ENCODE measurements at regions not wholly inside any gene's neighbourhood (a gene's known extent, or its start where the extent isn't known, plus 50 kb on each side); places are given as distances from the start of the nearest gene placed in this dataset.
"Not testable (repeated sequence)": the region's sequence is repeated elsewhere in the genome, so short reads cannot be mapped to it uniquely, and the experiment has no call there.

DNA sequence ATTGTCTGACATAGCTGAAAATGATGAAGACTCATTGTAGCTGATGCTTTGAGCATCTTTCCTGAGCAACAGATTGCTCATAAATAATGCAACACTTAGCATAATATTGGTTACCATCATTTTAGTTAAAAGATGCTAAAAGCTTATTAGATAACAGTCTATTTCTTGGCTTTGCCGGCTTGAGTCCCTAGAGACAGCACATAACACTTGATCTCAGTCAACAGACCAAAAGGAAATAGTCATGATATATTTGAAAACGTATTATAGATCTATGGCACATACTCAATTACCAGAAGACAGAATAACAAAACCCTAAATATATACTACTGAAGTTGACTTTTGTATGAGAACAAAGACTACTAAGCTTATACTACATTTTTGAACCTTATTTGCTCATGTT is 846.7 kb upstream of the EPHA5 start:
- no peak for DNase-seq

DNA sequence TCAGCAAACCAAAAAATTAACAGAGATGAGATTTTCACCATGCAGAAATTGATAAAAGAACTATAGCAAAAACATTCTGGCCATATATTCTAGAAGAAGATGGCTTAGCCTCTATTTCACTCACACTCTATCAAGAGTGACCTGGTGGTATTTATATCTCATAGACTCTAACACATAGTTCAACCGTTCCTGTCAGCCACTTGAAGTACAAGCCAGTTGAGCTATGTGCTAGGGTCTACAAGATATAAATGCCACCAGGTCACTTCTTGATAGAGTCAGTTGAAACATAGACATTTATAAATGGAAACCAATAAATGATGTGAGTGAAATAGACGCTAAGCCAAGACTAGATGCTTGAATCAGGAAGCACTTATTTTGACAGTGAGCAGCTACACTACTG is 836.7 kb upstream of the EPHA5 start:
- no peak for DNase-seq

DNA sequence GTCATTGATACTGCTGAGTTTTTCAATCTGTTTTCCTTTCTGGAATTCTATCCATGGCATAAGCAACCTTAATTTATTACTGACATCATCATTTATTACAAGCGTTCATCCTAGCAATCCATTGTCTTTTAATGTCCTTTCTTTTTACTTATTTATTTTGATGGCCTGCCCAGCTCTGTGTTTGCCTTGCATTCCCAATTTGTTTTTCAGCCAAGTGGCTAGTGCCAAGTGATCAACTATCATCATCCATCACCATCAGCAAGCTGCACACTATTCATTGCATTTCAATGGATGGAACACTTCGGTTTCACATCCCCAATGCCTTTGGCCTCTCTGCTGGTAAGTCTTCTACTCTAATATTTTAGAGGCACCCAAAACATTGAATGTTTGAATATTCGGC is 831.7 kb upstream of the EPHA5 start:
- no peak for DNase-seq

DNA sequence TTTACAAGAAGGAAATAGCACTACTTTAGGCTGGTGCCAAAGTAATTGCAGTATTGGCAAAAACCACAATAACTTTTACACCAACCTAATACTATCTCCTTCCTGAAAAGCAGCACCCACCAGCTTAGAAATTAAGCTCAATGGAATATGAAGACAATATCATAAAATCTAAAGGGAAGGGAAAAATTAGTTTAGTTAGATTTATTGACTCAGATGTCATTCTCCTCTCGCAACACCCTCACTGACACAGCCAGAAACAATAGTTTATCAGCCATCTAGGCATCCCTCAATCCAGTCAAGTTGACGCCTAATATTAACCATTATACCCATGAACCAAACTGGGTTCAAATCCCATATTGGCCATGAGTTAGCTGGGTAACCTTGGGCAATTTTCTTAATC is 820.4 kb upstream of the EPHA5 start:
- no peak for DNase-seq

DNA sequence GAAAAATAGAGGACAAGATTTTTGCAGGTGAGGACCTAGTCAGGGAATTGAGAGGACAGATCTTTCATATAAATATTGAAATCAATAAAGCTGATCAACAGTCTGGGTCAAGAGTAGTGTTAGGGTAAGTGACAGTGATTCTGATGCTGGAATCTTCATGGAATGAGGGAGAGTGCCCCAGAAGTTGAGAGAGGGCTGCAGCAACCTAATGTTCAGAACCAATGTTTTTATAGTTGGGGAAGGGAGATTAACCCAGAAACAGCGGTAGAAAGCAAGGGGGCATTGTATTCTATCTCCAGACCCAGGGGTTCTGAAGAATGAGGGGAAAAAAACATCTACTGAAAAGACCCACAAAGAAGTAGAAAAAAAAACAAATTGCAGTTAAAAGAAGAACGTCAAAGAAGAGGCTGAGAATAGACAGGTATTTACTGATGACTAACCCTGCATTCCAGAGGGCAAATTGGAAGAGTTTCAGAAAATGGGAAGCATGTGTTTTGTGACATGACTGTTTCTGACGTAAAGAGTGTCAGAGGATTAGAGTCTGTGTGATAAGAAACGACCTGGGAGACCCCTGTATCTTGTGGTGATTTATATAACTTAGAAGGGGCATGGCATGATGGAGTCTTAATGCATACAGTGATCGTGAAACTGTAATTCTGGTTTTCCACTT is 819.6 kb upstream of the EPHA5 start:
- no peak for DNase-seq

DNA sequence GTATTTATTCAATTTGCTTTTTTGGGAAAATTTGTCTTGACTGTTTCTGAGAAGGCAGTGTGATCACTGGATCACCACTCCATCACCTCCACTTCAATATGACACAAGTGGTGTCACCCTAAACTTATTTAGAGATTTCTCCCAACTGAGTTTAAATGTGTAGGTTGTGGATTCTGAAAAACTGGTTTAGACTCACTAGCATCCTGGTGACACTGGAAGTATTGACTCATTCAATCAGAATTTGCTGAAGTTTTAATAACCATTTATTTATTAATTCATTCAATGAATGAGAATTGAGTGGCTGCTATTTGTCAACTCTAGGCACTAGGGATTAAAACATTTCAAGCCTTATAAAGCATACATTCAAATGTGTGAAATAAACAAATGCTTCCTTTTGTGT is 819.1 kb upstream of the EPHA5 start:
- DNase-seq = no peak

DNA sequence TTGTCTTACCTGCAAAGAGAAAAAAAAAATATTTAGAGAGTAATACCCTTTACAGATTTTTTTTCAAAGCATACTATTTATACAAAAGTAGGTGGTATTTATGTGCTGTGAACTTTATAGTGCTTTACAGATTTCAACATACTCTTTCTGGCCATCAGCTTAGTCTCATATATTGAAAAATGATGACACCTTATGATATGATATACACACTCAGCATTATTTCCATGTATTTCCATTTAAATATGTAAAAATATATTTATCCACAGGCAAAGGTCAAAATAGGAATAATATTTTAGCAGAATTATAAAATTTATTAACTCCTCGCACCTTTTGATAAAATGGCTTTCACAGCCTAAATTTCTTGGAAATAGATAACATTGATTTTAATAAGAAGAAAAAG is 815.8 kb upstream of the EPHA5 start:
- DNase-seq = no peak

DNA sequence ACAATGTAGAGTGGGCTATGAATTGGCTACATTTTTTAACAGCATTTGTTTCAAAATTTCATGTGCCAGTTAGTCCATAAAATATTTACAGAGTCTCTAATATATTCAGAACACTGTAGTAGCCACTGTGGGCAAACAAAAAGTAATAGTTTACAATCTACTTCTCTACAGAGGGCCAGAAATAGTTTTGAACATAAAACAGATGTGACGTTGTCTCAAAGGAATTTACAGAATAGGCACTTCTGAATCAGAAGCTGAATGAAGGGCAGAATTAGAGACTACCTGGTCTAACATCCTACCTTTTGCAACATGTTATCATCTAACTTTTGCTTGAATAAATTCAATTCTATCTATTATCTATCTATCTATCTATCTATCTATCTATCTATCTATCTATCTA is 811.9 kb upstream of the EPHA5 start:
- DNase-seq = no peak

DNA sequence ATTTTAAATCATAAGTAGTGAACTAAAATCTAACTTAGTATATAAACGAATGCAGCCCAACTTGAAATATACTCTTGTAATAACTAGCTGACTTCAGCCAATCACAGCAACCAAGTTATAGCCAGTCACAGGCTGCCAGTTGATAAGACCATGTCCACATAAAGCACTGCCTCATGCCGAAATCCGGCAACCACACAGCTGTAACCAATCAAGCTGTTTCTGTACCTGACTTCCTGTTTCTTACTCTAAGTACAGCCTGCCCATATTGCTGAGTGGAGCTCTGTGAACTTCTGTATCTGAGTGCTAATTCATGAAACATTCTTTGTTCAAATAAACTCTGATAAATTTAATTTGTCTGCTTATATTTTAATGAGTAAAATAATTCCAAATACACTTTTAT is 805.3 kb upstream of the EPHA5 start:
- no peak for DNase-seq

DNA sequence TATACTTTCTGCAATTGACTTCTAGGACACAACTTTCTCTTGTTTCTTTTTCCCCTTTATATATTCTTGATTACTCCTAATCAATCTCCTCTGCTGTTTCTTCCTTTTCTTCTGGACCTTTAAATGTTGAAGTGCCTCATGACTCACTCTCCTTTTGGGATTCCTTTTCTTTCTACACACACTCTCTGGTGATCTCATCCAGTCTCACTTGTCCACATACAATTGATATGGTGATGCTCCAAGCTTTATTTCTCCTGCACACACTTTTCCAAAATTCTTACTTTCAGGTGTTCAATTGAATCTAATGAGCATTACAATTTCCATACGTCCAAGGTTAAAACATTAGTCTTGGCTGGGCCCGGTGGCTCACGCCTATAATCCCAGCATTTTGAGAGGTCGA is 794.8 kb upstream of the EPHA5 start:
- no peak for DNase-seq

DNA sequence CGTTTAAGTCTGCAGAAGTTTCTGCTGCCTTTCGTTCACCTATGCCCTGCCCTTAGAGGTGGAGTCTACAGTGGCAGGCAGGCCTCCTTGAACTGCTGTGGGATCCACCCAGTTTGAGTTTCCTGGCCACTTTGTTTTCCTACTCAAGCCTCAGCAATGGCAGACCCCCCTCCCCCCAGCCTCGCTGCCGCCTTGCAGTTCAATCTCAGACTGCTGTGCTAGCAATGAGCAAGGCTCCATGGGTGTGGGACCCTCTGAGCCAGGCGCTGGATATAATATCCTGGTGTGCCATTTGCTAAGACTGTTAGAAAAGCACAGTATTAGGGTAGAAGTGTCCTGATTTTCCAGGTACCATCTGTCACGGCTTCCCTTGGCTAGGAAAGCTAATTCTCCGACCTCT is 792.6 kb upstream of the EPHA5 start:
- not testable (repeated sequence) for DNase-seq

DNA sequence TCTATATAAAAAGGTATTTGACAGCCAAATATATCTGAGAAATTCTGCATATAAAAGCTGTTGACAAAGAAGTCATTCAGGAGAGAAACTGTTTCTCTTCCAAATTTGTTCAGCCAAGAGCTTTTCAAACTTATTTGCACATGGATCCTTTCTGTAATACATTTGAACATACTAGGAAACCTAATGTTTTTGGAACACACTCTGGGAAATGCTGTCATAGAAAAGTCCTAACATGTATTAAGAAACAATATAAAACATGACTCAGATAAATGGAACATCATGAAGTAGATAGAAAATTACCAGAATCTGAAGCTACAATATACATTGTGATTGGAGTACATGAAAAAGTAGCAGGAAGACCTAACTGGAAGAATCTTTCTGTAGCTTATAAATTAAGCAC is 781.5 kb upstream of the EPHA5 start:
- DNase-seq = no peak

DNA sequence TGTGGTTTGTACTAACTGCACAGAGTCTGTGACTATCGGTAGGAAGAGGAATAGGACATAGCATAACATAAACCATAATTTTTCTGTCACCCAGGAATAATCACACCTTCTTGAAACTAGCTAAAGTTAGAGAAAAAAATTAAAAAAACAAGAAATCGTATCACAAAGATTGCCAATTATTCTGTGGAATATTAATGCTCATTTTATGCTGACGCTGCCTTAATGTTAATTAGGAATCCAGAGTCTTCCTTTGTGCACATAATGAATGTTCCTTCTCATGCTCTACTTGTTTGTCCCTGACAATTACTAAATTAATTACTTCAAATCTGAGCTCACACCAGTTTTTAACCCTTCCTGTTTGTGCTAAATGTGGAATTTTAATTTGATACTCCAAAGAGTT is 772.7 kb upstream of the EPHA5 start:
- DNase-seq = no peak

DNA sequence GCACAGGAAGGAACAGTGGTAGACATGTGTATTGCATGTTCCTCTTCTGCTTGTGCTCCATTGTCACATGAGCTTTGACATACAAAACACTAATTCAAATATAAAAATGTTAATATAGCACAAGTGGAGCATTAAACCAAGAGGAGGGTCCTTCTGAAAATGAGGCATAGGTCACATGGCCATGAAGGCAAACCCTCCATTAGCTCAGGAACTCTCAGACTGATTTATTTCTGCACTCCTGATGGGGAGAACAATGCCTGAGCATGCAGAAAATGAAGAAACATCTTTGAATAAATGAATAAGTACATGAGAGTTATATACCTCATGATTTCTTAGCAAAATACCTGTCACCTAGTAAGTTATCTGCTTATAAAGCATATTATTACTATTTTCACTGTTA is 769.2 kb upstream of the EPHA5 start:
- no peak for DNase-seq

DNA sequence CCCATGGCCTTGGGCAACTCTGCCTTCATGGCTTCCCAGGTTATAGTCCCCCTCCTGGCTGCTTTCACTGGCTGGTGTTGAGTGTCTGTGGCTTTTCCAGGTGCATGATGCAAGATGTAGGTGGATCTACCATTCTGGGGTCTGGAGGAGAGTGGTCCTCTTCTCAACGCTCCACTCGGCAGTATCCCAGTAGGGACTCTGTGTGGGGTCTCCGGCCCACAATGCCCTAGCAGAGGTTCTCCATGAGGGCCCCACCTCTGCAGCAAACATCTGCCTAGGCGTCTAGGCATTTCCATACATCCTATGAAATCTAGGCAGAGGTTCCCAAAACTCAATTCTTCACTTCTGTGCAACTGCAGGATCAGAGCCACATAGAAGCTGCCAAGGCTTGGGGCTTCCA is 763.4 kb upstream of the EPHA5 start:
- no peak for DNase-seq

DNA sequence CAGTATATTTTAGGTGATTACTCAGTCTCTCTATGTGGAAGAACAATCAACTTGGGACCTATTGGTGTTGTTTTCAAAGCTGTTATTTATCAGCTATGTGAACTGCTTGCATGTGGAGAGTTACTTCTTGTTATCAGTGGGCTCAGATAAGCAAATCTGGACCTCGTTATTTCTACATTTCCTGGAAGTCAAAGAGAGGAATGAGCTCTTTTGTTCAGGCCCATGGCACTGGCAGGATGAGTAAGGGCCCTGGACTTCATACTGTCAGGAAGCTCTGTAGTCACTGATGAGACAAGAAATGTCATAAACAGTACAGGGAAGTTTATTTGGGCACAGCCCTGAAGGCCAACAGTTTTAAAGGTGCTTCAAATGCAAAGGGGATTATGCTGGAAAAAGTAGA is 760.6 kb upstream of the EPHA5 start:
- DNase-seq = no peak

DNA sequence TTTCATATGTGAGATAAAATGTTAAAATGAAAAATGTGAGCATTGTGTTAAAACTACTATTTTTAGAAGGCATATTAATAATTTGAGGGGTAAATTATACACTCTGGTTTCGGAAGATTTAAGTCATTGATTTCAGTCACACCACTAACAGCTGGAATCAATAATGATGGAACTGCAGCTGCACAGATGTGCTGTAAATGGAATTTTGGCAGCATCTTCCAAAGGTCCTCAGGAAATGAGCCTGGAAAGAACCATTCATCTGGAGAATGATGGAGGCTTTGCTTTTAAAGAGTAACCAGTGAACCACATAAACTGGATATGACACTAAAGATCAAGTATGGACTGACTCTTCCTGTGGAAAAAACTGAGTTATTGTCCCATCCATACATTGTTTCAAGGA is 759.0 kb upstream of the EPHA5 start:
- DNase-seq = no peak

DNA sequence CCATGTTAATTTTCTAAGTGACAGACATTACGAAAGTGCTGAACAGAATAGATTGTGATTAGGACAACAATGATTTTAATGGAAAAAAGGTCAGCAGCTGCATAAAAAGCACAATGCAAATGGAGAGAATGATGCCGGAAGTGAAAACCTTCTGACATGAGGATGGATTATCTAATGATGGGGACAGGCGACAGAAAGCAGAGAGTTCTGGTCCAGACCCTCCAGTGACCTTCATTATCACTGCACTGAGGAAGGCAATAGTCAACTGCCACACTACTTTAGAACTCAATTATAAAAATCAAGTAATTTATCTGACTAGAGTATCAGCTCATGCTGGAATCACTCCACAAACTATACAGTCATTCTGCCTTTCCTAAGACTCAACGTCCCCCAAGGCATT is 746.1 kb upstream of the EPHA5 start:
- no peak for DNase-seq

DNA sequence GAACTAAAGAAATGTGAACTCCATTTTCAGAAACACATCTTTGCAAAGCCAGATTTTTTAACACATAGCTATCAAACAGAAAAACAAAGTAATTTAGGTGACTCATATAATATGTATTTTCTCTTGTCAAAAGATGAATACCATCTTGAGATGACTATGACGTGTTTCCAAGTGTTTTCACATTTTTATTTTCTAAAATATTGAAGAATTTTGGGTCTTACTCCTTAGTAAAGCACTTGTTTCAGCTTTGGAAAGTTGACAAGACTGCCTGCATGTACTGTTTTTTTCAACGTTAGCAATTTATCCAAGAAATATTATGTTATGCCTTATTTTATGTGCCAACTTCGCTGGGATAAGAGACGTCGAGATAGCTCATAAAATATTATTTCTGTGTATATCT is 733.9 kb upstream of the EPHA5 start:
- no peak for DNase-seq

DNA sequence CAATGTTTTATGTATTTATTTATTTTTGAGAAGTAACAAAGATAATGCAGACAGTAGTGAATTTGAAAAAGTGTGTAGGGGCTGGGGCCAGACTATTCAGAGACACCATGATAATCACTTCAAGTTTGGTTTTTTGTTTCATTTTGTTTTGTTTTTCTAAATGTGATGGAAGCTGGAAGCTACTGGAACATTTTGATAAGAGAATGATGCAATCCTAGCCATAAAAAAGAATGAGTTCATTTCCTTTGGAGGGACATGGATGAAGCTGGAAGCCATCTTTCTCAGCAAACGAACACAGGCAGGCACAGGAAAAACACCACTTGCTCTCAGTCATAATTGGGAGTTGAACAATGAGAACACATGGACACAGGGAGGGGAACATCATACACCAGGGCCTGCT is 706.6 kb upstream of the EPHA5 start:
- DNase-seq = no peak

DNA sequence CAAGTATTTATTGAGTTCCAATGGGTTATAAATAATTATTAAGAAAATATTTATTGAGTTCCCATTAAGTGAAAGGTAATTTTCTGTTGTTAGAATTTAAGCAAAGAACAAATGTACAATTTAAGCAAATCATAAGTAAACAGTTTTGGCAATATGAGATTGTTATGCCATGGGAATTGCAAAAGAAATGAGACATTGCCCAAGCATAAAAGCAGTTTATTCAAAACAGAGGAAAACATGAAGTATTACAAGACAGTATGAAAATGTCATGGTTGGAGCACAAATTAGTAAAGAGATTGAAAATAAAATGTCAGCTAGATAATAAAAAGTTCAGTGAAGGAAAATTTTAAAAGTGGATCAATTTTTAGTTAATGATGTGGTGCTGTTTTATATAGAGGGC is 706.1 kb upstream of the EPHA5 start:
- no peak for DNase-seq

DNA sequence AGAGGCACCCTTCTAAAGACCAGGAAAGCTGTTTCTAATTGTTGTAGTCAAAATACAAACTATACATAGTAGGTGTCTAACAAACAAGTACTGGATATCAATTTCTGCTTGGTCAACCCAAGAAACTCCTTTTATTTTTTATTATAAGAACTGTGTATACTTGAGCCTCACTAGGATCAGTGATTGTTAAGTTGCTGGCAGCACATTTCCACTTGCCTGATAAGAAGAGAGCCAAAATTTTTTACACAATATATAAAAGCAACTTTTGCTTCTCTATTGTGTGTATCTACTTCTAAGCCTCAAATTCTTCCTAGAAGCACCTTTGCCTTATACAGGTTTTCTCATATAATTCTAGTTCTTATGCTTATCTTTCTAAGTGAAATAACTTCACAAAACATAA is 703.0 kb upstream of the EPHA5 start:
- DNase-seq = no peak

DNA sequence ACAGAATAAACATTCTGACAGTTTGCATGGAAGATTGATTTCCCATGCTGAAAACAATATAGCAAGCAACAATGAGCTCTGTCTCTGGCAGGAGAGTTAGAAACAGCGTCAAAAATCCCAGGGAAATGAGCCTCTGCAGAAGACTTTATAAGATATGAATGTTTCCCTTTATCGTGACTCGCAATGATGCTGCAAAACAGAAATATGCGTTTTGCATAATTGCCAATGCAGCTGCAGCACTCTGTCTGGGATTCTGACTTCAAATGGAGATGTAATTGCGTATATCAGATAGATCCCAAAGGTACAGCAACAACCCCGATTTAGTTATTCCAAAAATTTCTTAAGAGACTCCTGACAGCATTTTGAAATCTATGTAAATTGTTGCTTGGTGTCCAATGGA is 702.4 kb upstream of the EPHA5 start:
- no peak for DNase-seq

DNA sequence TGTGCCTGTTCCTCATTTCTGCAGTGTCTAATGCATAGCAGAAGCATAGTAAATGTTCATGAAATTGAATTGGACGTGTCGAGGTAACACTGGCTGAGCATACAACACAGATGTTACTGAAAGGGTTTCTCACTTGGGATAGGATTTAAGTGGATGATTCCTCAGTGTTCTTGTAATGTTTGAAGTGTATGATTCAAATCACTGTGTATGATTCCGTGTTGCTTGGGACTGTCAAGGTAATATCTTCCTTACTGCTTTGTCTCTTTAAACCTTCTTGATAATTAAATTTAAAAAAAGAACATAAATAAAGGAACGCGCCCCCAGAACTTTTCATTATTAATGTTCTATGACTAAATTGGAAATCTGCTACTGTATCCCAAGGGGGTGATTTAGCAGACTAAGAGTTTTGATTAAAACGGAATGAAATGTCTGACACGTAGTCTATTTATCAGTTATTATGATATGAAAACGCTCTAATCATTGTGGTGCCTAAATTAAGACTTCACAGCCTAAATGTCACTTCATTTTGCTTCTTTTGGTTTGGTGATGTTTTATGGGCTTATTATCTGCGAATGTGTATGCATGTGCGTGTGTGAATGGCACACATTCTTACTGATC is 696.9 kb upstream of the EPHA5 start:
- DNase-seq = no peak

DNA sequence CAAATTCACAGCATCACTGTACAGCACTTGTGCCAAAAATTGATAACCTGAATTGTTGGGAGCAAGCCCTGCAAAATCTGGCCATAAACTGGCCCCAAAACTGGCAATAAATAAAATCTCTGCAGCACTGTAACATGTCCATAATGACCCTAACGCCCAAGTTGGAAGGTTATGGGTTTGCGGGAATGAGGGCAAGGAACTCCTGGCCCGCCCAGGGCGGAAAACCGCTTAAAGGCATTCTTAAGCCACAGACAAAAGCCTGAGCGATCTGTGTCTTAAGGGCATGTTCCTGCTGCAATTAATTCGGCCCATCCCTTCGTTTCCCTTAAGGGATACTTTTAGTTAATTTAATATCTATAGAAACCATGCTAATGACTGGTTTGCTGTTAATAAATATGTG is 690.1 kb upstream of the EPHA5 start:
- DNase-seq = not testable (repeated sequence)

DNA sequence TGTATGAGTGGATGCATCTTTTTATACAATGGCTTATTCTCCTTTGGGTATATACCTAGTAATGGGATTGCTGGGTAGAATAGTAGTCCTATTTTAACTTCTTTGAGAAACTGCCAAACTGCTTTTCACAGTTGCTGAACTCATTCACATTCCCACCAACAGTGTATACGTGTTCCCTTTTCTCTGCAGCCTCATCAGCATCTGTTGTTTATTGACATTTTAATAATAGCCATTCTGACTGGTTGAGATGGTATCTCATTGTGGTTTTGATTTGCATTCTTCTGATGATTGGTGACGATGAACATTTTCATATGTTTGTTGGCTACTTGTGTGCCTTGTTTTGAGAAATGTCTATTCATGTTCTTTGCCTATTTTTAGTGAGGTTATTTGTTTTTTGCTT is 687.0 kb upstream of the EPHA5 start:
- no peak for DNase-seq
